ENCODE measurements at regions not wholly inside any gene's neighbourhood (a gene's known extent, or its start where the extent isn't known, plus 50 kb on each side); places are given as distances from the start of the nearest gene placed in this dataset.

DNA sequence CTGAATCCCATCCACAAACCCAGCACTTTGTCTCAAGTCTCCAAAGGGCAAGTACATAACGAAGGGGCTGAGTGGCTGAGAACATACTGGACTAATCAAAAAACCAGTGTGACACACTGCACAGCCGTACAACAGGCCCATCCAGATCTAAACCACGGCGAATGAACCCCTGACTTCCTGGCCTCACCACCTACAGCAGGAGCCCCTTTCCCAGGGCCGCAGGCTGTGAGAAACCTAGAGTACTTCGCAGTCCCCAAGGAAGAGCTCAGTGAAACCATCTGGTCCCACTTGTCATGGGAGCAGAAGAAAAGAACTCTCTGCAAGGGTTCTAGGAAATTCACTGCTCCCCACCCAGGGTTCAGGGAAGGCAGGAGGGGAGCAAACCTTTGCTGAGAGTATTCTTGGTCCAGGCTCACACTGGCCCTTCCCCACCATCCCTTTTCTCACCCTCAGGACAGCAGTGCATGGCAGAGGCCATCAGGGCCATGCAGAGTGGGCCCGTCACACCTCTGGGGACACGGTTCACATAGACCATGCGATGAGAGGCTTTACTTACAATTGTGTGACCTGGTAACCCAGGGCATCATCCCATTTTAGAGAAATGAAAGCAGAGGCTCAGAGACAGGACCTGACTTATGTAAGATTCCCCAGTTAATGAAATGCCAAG lies 192.8 kb downstream of the BCL11B start:
- no peak for TF ChIP-seq RAD21 (IDR thresholded peaks at IDR 0.05; ENCODE audit: low read depth)
- no peak for TF ChIP-seq EGR1 (IDR thresholded peaks at IDR 0.05)
- TF ChIP-seq, protein P1, sequence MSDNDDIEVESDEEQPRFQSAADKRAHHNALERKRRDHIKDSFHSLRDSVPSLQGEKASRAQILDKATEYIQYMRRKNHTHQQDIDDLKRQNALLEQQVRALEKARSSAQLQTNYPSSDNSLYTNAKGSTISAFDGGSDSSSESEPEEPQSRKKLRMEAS (IDR thresholded peaks at IDR 0.05) = no peak
- TF ChIP-seq TEAD4 (IDR thresholded peaks at IDR 0.05) = no peak
- TF ChIP-seq, protein P2, sequence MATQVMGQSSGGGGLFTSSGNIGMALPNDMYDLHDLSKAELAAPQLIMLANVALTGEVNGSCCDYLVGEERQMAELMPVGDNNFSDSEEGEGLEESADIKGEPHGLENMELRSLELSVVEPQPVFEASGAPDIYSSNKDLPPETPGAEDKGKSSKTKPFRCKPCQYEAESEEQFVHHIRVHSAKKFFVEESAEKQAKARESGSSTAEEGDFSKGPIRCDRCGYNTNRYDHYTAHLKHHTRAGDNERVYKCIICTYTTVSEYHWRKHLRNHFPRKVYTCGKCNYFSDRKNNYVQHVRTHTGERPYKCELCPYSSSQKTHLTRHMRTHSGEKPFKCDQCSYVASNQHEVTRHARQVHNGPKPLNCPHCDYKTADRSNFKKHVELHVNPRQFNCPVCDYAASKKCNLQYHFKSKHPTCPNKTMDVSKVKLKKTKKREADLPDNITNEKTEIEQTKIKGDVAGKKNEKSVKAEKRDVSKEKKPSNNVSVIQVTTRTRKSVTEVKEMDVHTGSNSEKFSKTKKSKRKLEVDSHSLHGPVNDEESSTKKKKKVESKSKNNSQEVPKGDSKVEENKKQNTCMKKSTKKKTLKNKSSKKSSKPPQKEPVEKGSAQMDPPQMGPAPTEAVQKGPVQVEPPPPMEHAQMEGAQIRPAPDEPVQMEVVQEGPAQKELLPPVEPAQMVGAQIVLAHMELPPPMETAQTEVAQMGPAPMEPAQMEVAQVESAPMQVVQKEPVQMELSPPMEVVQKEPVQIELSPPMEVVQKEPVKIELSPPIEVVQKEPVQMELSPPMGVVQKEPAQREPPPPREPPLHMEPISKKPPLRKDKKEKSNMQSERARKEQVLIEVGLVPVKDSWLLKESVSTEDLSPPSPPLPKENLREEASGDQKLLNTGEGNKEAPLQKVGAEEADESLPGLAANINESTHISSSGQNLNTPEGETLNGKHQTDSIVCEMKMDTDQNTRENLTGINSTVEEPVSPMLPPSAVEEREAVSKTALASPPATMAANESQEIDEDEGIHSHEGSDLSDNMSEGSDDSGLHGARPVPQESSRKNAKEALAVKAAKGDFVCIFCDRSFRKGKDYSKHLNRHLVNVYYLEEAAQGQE (IDR thresholded peaks at IDR 0.05; ENCODE audit: low read depth) = no peak
- TF ChIP-seq YY1 (IDR thresholded peaks at IDR 0.05; ENCODE audit: low read depth) = no peak
